CD4-positive, alpha-beta T cell treated with Interferon gamma for 1 hour (primary cell): ENCODE measurements at regions not wholly inside any gene's neighbourhood (a gene's known extent, or its start where the extent isn't known, plus 50 kb on each side); places are given as distances from the start of the nearest gene placed in this dataset.
"Not testable (repeated sequence)": the region's sequence is repeated elsewhere in the genome, so short reads cannot be mapped to it uniquely, and the experiment has no call there.

Experiments used
- DNase-seq: peaks from one replicate; pipeline ENCODE4 v3.0.0-alpha.2; 2020

DNA sequence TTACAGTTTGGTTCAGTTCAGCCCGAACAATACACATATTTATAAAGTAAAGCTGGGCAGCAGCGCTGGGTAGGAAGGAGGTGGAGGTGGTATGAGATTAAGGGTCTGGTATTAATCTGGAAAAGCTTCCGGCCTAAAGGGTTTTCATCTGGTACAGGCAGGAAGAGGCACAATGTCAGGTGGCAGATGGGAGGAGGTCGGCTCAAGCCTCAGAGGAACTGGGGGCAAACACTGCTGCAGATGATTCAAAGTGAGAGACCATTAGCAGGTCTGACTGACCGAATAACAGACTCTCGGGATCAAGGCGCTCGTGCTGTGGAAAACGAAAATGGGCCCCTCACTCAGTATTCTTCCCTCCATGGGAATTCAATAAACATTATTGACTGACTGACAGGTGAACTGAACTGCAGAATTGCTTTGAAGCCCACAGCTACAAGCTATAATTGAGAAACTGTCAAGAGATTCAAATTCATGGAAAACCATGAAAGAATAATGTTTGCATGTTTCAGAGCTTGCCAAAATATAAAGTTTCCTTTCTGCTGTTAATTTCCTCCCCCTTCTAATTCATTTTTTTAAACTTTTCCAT, 75.3 kb downstream of the TMEM167A start:
- DNase-seq = no peak

DNA sequence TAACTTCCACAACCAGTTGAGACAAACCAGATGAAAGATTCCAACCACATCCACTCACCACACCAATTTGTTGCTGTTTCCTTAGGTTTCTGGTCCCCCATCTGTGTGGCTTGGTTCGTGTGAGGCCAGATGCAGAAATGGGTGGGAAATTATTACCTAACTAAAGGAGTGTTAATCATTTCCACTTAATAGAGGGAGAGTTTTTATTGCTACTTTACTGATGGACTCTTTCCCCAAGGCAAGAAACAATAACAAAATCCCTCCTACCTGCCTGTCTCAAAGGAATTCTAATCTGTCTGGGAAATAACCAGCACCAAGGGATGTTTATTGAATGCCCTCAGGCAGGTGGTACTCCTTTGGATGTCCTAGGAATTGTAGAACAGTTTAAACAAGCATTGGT, 76.3 kb downstream of the TMEM167A start:
- no peak for DNase-seq

DNA sequence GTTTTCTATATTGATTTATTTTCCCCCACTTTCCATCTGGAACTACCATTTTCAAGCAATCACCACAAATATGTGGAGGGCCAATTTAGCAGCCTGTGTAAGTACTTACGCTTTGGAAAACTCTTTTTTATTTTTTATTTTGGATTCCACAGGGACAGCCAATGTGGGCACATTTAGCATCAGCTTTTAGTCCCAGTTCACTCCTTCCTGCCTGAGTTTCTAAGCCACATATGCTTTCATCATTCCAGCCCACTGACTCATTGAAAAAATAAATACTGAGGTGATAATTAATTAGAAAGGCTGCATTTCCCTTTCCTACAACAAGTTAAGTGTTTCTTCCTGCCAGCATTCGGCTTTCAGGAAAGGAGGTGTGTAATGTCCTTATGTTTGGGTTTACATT, 76.8 kb downstream of the TMEM167A start:
- no peak for DNase-seq

DNA sequence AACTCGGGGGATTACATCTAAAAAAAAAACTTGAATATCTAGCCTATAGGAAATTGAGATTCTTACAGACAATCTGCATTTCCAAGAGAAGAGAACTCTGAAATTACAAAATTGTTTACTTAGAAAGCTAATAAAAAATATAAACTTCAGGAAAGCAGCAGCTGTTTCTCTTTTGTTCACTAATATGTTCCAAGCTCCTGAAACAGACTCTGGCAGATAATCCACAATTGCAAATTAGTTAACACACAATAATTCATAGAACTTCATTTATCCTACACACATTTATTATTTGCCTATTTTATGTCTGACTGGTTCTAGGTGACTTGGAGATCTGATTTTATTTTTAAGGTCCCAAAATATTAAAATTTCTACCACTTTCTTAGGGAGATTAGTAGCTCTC, 83.8 kb downstream of the TMEM167A start:
- no peak for DNase-seq

- no peak for DNase-seq
Observed at GRCh38 chr5:82992646-82993045, 84.5 kb downstream of the TMEM167A start.

DNA sequence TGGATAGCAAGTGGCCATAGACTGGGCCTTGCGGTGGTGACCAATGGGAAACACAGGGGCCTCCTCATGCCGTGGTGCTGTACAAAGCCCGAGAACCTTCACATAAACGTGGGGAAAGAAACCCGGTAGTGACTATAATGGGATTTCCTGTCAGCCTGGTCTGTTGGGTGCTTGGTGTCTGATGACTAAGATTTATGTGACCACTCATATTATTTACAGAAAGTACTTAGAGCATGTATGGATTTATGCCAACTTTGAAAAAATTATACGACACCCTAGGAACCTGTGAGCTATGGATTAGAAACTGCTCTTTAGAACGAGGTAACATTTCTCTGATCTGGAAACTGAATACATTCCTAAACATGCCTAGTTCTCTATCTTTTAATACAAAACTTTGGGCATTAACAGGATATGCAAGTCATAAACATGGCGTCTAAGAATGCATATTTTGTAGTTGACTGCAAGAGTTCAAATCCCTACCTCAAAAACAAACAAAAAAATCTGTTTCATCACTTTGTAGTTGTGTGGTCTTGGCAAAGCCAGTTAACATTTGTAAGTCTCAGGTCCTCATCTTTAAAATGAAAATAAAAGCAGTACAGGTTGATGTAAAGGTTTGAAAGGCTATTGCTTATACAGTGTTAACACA, 85.4 kb downstream of the TMEM167A start:
- no peak for DNase-seq

DNA sequence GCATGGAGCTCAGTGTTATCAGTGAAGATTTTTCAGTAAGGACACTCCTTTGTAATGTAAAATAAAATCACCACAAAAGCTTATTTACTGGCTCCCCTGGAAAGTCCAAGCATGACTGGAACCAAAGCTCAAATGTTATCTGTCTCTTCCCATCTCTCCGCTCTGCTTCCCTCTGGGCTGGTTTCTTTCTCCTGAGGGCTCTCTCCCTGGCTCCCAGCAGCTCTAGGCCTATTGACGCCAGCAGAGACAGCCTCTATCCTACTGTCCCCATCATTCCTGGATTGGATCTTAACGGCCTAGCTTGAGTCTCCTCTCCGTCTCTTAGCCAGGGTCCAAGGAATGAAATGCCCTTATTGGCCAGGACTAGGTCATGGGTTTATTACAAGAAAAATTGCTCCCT, 86.1 kb downstream of the TMEM167A start:
- DNase-seq = no peak

GRCh38 chr5:82987188-82987587, 90.0 kb downstream of the TMEM167A start:
- DNase-seq = no peak

DNA sequence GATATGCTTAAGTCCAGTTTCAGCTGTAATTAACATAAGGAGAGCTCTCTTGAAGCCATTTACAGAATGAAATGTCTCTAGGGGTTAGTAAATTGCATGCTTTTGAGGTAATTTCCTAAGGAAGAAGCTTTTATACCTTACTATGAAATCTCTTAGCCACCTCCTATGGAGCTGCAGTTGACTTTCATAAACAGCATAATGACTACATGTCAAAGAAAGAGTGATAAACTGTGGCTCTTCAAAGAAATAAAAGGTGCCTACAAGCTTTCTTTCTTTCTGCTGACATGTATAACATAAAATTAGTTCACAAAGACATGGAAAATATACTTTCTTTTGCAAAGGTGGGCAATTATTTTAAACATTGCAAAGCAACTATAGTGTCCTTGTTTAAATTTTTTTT, 90.8 kb downstream of the TMEM167A start:
- DNase-seq = no peak

GRCh38 chr5:82985763-82986162, 91.4 kb downstream of the TMEM167A start:
- no peak for DNase-seq

DNA sequence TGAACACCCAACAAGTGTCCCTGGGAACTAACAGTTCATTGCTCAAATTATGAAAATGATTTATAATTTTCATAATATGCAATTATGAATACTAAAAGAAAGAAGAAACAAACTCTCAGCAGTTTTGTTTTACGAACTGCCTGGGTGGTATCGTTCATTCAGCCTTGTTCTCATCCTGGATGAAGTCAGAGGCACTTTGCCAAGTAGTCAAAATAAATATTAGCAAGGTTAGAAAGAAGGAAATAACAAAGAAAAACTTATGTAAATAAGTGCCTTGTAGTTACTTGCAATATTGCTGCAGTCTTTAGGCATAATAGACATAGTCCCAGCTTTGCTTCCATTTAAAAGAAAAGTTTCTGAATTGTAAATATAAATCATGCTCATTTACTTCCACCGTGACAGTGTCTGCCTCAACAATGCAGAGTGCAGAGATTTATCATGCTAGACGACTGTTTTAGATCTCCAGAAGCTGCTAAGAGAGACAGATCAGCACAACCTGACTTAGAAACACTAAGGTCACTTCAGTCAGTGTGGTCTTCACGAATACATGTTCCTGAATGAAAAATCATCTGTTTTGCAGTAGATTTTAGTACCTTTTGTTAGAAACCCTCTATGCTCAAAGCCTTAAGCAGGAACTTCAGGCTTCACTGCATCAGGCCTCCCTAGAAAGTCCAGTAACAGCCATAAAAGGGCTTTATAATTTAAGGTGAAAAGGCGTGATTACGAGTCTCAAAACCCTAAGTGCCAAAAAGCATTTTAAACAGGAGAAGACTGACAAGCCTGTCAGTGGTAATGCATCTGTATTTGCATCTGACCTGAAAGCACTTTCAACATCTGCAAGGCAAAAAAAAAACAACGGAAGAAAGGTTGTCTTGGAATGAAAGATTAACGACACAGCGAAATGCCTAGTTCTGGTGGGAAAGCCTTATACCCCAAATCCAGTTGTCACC, 92.1 kb downstream of the TMEM167A start:
- DNase-seq = no peak

DNA sequence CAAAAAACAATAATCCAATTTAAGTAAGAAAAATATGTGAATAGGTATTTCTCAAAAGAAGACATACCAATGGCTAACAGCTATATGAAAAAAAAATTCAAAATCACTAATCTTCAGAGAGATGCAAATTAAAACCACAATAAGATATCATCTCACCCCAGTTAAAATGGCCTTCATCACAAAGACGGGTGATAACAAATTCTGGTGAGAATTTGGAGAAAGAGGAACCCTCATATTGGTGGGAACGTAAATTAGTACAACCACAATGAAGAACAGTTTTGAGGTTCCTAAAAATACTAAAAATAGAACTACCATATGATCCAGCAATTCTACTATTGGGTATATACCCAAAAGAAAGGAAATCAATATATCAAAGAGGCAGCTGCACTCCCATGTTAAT, 94.3 kb downstream of the TMEM167A start:
- DNase-seq = no peak

DNA sequence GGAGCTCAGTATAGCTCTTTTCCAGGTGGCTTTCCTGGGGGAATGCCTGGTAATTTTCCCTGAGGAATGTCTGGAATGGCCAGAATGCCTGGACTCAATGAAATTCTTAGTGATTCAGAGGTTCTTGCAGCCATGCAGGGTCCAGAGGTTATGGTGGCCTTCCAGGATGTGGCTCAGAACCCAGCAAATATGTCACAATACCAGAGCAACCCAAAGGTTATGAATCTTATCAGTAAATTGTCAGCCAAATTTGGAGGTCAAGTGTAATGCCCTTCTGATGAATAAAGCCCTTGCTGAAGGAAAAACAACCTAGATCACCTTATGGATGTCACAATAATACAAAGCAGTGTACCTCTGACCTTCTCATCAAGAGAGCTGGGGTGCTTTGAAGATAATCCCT, 100.3 kb downstream of the TMEM167A start:
- not testable (repeated sequence) for DNase-seq

DNA sequence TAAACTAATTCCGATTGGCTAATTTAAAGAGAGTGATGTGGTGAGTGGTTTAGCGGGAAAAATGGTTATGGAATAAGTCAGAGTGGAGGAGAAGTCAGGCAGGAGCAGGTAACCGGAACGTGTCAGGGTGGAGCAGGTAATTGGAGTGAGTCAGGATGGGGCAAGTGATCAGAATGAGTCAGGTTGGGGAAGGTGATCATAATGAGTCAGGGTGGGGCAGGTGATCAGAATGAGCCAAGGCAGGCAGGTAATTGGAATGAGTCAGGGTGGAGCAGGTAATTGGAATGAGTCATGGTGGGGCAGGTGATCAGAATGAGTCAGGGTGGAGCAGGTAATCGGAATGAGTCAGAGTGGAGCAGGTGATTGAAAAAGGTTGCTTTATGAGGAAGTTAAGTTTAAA, 101.4 kb downstream of the TMEM167A start:
- no peak for DNase-seq

- no peak for DNase-seq
Observed at GRCh38 chr5:82975396-82975795, 101.8 kb downstream of the TMEM167A start.

- DNase-seq = not testable (repeated sequence)
Observed at GRCh38 chr5:82974346-82974745, 102.8 kb downstream of the TMEM167A start.

- DNase-seq = no peak
Observed at GRCh38 chr5:82971901-82972300, 105.3 kb downstream of the TMEM167A start.

- DNase-seq = not testable (repeated sequence)
Observed at GRCh38 chr5:82971034-82971806, 106.0 kb downstream of the TMEM167A start.

DNA sequence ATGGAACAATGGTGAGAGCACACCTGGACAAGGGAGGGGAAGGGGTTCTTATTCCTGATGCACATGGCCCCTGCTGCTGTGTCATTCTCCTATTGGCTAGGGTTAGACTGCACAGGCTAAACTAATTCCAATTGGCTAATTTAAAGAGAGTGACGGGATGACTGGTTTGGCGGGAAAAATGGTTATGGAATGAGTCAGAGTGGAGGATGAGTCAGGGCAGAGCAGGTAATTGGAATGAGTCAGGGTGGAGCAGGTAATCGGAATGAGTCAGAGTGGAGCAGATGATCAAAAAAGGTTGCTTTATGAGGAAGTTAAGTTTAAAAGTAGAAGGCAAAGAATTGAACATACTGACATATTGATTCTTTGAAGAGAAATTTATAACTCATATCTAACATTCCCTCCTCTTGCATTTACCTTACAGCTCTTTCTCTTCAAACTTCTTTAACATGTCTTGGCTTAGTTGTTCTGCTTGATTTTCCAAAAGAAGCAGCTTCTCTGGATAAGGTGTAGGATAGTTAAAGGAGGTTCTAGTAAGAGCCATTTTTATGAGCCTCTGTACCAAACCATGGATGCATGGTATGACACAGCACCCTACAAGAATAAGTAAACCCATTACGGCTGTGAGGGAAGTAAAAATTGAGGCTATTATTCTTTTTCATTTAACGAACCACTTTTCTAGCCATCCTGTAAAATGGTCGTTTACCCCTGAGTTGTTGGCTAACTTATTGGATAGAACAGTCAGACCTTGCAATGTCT, 107.8 kb downstream of the TMEM167A start:
- DNase-seq = not testable (repeated sequence)

- DNase-seq = no peak
Observed at GRCh38 chr5:82967072-82967471, 110.1 kb downstream of the TMEM167A start.

DNA sequence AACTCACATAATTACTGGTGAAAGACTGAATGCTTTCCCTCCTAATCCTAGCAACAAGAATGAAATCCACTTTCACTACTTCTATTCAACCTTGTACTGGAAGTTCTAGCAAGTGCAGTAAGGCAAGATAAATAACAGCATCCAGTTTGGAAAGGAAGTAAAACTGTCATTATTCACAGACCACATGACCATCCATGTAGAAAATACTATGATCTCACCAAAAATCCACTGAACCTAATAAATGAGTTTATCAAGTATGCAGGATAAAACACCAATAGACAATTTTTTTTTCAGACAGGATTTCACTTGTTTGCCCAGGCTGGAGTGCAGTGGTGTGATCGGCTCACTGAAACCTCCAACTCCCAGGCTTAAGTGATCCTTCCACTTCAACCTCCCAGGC, 117.7 kb downstream of the TMEM167A start:
- no peak for DNase-seq

GRCh38 chr5:82956600-82956999, 120.6 kb downstream of the TMEM167A start:
- no peak for DNase-seq
